Stimulated activated naive CD8-positive, alpha-beta T cell treated with anti-CD3 and anti-CD28 coated beads, Interleukin-15, Interleukin-2, amounts not matched to agents 100 U/mL and 50 U/mL, for 24 hours (primary cell): ENCODE measurements at regions not wholly inside any gene's neighbourhood (a gene's known extent, or its start where the extent isn't known, plus 50 kb on each side); places are given as distances from the start of the nearest gene placed in this dataset.
"Not testable (repeated sequence)": the region's sequence is repeated elsewhere in the genome, so short reads cannot be mapped to it uniquely, and the experiment has no call there.

Experiments used
- ATAC-seq: fragments of 150-1000 bp; cut with Tn5 transposase; one replicate; pipeline ENCODE4 v1.10.0; 2021
- DNase-seq: peaks from one replicate; pipeline ENCODE4 v3.0.0; 2021

GRCh38 chr6:93644611-93645010, 225.3 kb upstream of the EPHA7 start:
- ATAC-seq, result no peak

GRCh38 chr6:93639126-93639525, 219.8 kb upstream of the EPHA7 start:
- no peak for ATAC-seq
- no peak for DNase-seq

More at GRCh38 chr6:93644611-93645010, 225.3 kb upstream of the EPHA7 start:
- no peak for DNase-seq

- ATAC-seq, DNase-seq: not testable (repeated sequence)
Observed at GRCh38 chr6:93636987-93637664, 217.8 kb upstream of the EPHA7 start.

- ATAC-seq (no peak), DNase-seq (no peak)
Observed at GRCh38 chr6:93624408-93624807, 205.0 kb upstream of the EPHA7 start.

GRCh38 chr6:93621442-93621841, 202.1 kb upstream of the EPHA7 start:
- ATAC-seq (no peak), DNase-seq (no peak)

GRCh38 chr6:93604951-93605350, 185.6 kb upstream of the EPHA7 start:
- no peak for DNase-seq
- ATAC-seq, result no peak

- DNase-seq (no peak), ATAC-seq (no peak)
Observed at GRCh38 chr6:93592417-93592816, 173.1 kb upstream of the EPHA7 start.

- no peak for DNase-seq
- no peak for ATAC-seq
Observed at GRCh38 chr6:93586306-93586705, 166.9 kb upstream of the EPHA7 start.

GRCh38 chr6:93584300-93584699, 164.9 kb upstream of the EPHA7 start:
- no peak for ATAC-seq
- no peak for DNase-seq

DNA sequence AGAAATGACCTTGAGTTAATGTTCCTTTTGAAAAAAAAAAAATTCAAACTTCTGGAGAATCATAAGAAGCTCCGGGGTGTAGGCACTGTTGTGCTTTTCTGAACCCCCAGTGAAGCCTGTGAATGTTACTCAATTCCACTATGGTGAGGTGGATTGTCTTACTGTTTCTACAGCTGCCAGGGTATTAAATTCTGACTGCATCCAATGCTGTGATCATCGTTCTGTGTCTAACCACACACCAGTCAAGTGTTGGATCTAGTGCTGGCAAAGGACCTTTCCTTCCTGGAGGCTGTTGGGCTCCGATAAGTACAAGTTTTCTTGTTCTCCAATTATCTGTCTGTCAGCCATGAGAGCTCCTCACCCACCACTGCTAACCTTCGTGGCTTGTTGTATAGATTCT, 162.0 kb upstream of the EPHA7 start:
- ATAC-seq (no peak), DNase-seq (no peak)

GRCh38 chr6:93580446-93580845, 161.1 kb upstream of the EPHA7 start:
- ATAC-seq, result no peak
- DNase-seq, result no peak

DNA sequence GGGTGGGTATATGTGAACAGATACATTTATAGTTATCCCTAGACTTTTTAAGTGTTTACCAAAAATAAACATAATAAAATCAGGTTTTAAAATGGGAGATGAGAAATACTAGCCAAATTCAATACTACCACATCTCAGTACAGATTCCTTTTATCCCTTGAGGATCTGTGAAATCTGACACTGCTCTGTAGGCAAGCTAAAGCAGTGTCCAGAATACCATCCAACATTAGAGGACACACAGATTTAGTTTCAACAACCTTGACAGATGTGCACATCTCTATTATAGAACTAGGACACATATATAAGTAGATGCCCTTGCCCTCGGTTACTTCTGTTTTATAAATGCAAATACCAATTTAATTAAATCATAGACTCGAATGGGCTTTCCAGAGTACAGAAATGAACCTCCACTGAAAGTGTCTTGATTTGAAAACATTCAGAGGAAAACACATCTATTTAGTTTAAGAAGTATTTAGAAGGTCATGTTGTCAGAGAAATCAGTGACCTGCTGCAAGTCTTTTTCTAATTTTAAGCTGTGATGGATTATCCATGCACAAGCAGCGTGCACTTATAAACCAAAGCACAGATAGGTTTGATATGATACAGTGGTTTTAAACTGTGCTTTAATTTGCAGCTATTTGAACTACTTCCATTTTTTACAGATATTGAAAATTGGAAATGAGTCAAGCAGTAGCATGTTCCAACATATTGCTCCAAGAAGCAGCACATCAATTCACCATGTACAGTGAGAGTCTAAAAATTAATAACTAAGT, 156.3 kb upstream of the EPHA7 start:
- ATAC-seq, result no peak
- DNase-seq, result no peak

GRCh38 chr6:93574299-93574698, 154.9 kb upstream of the EPHA7 start:
- DNase-seq (no peak), ATAC-seq (no peak)

GRCh38 chr6:93571346-93571745, 152.0 kb upstream of the EPHA7 start:
- DNase-seq, result no peak
- no peak for ATAC-seq

DNA sequence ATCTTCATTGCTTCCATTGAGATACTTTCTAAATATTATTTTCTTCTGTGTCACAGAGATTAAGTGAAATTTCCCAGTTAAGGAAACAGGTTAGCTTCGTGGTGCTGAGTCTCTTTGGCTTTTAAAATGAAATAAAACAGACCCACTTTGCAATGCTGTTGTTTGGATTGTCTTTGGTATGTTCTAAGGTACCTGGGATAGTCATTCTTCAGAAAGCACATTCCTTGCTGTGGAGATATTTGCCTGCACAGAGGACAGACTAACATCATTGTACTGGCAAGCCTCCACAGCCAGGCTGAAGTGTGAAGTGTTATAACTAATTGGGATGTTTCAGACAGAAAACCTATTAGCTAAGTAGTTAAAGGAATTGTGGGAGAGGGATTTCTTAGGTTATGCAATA, 148.8 kb upstream of the EPHA7 start:
- no peak for DNase-seq
- no peak for ATAC-seq

- no peak for DNase-seq
- no peak for ATAC-seq
Observed at GRCh38 chr6:93567164-93567563, 147.8 kb upstream of the EPHA7 start.

DNA sequence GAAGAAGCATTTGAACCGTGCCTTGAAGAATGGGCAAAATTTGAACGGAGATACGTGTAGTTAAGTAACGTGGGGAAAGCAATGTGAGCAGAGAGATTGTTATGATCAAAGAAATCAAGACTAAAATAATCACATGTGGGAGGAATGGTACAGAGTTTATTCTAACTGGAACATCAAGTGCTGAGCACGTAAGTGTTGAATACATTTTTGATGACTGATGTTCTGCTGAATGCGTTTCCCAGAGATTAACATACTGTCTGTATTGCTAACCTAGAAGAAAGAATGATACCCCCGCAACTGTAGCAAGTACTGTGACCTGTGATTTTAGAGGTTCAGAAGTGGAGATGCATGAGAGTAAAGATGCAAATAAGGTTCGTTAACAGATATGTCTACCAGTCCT, 146.9 kb upstream of the EPHA7 start:
- no peak for ATAC-seq
- no peak for DNase-seq

DNA sequence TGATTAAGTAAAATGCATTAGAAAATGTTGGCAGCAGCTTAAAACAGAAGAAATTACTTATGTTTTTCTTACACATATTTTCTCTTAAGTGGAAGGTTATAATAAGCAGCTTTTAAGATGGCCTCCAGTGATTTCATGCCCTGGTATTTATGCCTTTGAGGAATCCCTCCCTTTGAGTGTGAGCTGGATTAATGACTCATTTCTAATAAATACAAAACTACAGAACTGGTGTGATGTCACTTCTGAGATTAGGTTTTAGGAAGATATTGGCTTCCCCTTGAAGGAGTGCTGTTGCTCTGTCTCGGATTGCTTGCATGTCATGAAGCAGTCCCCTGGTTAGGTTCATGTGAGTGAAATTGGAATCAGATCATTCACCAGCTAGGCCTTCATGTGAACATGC, 143.2 kb upstream of the EPHA7 start:
- no peak for ATAC-seq
- DNase-seq, result no peak

DNA sequence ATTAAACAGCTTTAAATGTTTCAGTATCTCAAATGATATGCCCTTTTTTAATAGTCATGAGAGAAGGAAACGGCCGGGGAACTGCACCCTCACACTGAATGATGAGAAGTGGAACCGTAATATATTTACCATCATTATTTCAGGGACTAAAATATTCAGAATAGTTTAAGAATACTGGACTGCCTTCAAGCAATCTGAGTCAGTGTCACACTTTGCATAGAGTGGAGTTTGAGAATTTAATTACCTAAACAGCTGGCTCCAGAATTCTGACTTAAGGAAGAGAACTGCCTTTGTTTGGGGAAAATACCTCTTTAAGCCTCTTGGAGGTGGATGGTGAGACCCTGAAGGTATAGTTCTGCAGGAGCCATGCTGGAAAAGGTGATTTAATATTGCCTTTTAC, 135.9 kb upstream of the EPHA7 start:
- no peak for ATAC-seq
- no peak for DNase-seq

DNA sequence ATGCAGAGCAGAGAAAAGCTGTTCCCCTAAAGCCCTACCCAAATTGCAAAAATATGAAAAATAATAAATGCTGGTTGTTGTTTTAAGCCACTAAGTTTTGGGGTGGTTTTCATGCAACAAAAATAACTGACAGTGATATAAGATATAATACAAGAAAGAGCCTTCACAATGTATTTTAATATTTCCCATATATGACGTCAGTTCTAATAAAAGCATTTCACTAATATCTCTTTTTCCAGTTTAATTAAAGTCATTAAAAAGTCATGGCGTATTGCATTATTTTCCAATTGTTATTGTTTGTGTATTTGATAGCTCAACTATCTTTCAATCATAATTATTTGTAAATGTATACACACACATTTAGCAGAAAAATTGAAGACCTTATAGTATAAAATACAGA, 134.7 kb upstream of the EPHA7 start:
- ATAC-seq (no peak), DNase-seq (no peak)

GRCh38 chr6:93550551-93551276, 131.4 kb upstream of the EPHA7 start:
- DNase-seq (no peak), ATAC-seq (no peak)

DNA sequence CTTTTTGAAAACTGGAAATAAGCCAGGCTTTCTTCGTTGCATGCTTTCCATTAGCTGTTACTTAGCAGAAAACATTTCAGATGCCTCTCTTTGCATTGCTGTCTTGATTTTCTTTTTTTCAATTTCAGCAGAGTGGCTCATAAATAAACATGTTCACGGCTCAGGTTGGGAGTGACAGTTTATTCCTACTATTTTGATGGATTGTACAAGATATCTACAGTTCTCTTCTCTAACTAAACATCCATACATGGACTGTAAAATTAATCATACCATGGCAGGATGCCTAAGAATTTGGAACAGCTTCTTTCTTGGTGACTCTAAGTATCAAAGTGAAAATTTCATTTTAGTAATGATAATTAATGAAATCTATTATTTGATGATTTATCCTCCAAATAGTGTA, 130.5 kb upstream of the EPHA7 start:
- DNase-seq (no peak), ATAC-seq (no peak)
